T-helper 1 cell treated with Interleukin-12 subunit alpha and Interleukin-12 subunit beta and Interleukin-4 antibody, amounts not matched to agents 30 ng/mL and 1 ng/mL, for 36 hours (primary cell): ENCODE measurements at regions not wholly inside any gene's neighbourhood (a gene's known extent, or its start where the extent isn't known, plus 50 kb on each side); places are given as distances from the start of the nearest gene placed in this dataset.

Experiments used
- intact Hi-C: fragments of 100-400 bp; cut with micrococcal nuclease; formaldehyde crosslinking; loops from one replicate; pipeline ENCODE4 v1.15.1; 2024

GRCh38 chr14:97477353-97477752 is 680.2 kb downstream of the VRK1 start:
- intact Hi-C loops = no loop called here

- intact Hi-C loops = no loop called here
Measured at GRCh38 chr14:97485201-97485600, 688.0 kb downstream of the VRK1 start.

GRCh38 chr14:97486601-97487120 is 689.5 kb downstream of the VRK1 start:
- intact Hi-C loops = no loop called here

- intact Hi-C loops = no loop called here
Measured at GRCh38 chr14:97489750-97490149, 692.6 kb downstream of the VRK1 start.

GRCh38 chr14:97490521-97491070 is 693.4 kb downstream of the VRK1 start:
- intact Hi-C loops = no loop called here

- intact Hi-C loops = no loop called here
Measured at GRCh38 chr14:97491697-97492096, 694.5 kb downstream of the VRK1 start.

GRCh38 chr14:97499790-97500481 is 702.8 kb downstream of the VRK1 start:
- intact Hi-C loops = no loop called here

- intact Hi-C loops = no loop called here
Measured at GRCh38 chr14:97506626-97507025, 709.4 kb downstream of the VRK1 start.

GRCh38 chr14:97513891-97514290 is 716.7 kb downstream of the VRK1 start:
- intact Hi-C loops = no loop called here

GRCh38 chr14:97517566-97518234 is 720.5 kb downstream of the VRK1 start:
- intact Hi-C loops = no loop called here

- intact Hi-C loops = no loop called here
Measured at GRCh38 chr14:97523936-97524335, 726.8 kb downstream of the VRK1 start.

GRCh38 chr14:97524589-97525319 is 727.6 kb downstream of the VRK1 start:
- intact Hi-C loops = no loop called here

GRCh38 chr14:97527993-97528392 is 730.8 kb downstream of the VRK1 start:
- intact Hi-C loops = no loop called here

- intact Hi-C loops = no loop called here
Measured at GRCh38 chr14:97532052-97532451, 734.9 kb downstream of the VRK1 start.

GRCh38 chr14:97536421-97536820 is 739.2 kb downstream of the VRK1 start:
- intact Hi-C loops = no loop called here

- intact Hi-C loops = no loop called here
Measured at GRCh38 chr14:97538749-97539410, 741.7 kb downstream of the VRK1 start.

GRCh38 chr14:97539411-97539795 is 742.2 kb downstream of the VRK1 start:
- intact Hi-C loops = no loop called here

- intact Hi-C loops = no loop called here
Measured at GRCh38 chr14:97539884-97540283, 742.7 kb downstream of the VRK1 start.

GRCh38 chr14:97543221-97543620 is 746.0 kb downstream of the VRK1 start:
- intact Hi-C loops = no loop called here

- intact Hi-C loops = no loop called here
Measured at GRCh38 chr14:97543816-97544215, 746.6 kb downstream of the VRK1 start.

- intact Hi-C loops = no loop called here
Measured at GRCh38 chr14:97544571-97544970, 747.4 kb downstream of the VRK1 start.
